ENCODE measurements at regions not wholly inside any gene's neighbourhood (a gene's known extent, or its start where the extent isn't known, plus 50 kb on each side); places are given as distances from the start of the nearest gene placed in this dataset.

- TF ChIP-seq GABPA (IDR thresholded peaks at IDR 0.05 in 1 of 2, conservative IDR thresholded peaks at IDR 0.05 in 1 of 2) (no peak), CTCF (IDR thresholded peaks at IDR 0.05; ENCODE audit: low read depth, low read length, missing input control) (no peak), JUND (IDR thresholded peaks at IDR 0.05) (no peak), YY1 (IDR thresholded peaks at IDR 0.05) (no peak), REST (IDR thresholded peaks at IDR 0.05) (no peak), EGR1 (IDR thresholded peaks at IDR 0.05; ENCODE audit: low read depth in 2 of 2) (no peak), SP1 (IDR thresholded peaks at IDR 0.05) (no peak), RXRA (IDR thresholded peaks at IDR 0.05) (no peak), TAF1 (conservative IDR thresholded peaks at IDR 0.05) (no peak), RAD21 (IDR thresholded peaks at IDR 0.05) (no peak), MAX (IDR thresholded peaks at IDR 0.05) (no peak)
Observed at GRCh38 chr20:51899674-51900073, 97.4 kb upstream of the SALL4 start.

Measured in liver (tissue), 3 donors.